ENCODE measurements at regions not wholly inside any gene's neighbourhood (a gene's known extent, or its start where the extent isn't known, plus 50 kb on each side); places are given as distances from the start of the nearest gene placed in this dataset.

DNA sequence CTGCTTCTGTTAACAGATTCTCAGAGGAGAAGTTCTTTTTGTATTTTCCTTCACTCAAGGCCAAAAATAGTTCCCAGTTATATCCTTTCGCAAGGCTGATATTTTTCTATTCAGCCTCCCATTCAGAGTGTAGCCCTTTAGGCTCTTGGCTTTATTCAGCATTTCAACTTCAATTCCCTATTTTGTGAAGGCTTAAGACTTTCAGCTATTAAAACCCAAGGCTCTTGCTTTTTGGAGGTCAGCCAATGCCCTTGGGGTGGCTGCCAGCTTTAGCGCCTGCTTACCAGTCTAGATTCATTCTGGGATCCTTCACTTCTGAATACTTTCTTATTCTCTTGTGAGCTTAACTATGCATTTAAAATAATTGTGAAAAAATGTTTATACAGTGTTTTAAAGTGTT, 57.3 kb upstream of the ADGRA3 start:
- H3K27ac Mint-ChIP-seq: no peak overlapping the region
- intact Hi-C loops (cut with micrococcal nuclease): no loop called here

GRCh38 chr4:22573641-22574040, 57.8 kb upstream of the ADGRA3 start:
- POLR2A ChIA-PET: no interaction called here
- no peak for TF ChIP-seq CTCF (IDR thresholded peaks at IDR 0.05)

More for the DNA sequence above, 57.3 kb upstream of the ADGRA3 start:
- Mint-ChIP-seq H3K36me3 (ENCODE audit: low read depth) (peaks cover 2% of the 10 kb centered on the region), H3K9me3 (peaks cover 11% of the 10 kb centered on the region), H3K4me1 (ENCODE audit: low read depth) (no peaks in the 10 kb centered on the region), H3K4me3 (no peak overlapping the region), H3K27me3 (no peaks in the 10 kb centered on the region)
- ChIA-PET POLR2A (no interaction called here), CTCF (no interaction called here)
- TF ChIP-seq CTCF (IDR thresholded peaks at IDR 0.05): no peak
- ATAC-seq: no peak
- no peak for DNase-seq

GRCh38 chr4:22574424-22574823, 58.6 kb upstream of the ADGRA3 start:
- Mint-ChIP-seq H3K36me3 (ENCODE audit: low read depth) (peaks cover 2% of the 10 kb centered on the region), H3K4me3 (no peak overlapping the region), H3K9me3 (peaks cover 8% of the 10 kb centered on the region), H3K27me3 (no peaks in the 10 kb centered on the region), H3K27ac (no peak overlapping the region), H3K4me1 (ENCODE audit: low read depth) (peaks cover 3% of the 10 kb centered on the region)
- POLR2A ChIA-PET: no interaction called here
- no peak for TF ChIP-seq CTCF (IDR thresholded peaks at IDR 0.05)
- no peak for ATAC-seq
- no peak for DNase-seq
- intact Hi-C loops (cut with micrococcal nuclease): no loop called here
- CTCF ChIA-PET: no interaction called here

More at GRCh38 chr4:22573641-22574040, 57.8 kb upstream of the ADGRA3 start:
- CTCF ChIA-PET: no interaction called here
- intact Hi-C loops (cut with micrococcal nuclease): no loop called here
- no peak overlapping the region for H3K27ac Mint-ChIP-seq
- peaks cover 3% of the 10 kb centered on the region for H3K4me1 Mint-ChIP-seq (ENCODE audit: low read depth)
- ATAC-seq (no peak), DNase-seq (no peak)
- H3K36me3 Mint-ChIP-seq (ENCODE audit: low read depth): peaks cover 2% of the 10 kb centered on the region
- peaks cover 10% of the 10 kb centered on the region for H3K9me3 Mint-ChIP-seq
- no peak overlapping the region for H3K4me3 Mint-ChIP-seq
- no peaks in the 10 kb centered on the region for H3K27me3 Mint-ChIP-seq

- DNase-seq (no peak), ATAC-seq (no peak)
- Mint-ChIP-seq H3K27ac (no peak overlapping the region), H3K36me3 (ENCODE audit: low read depth) (peaks cover 2% of the 10 kb centered on the region), H3K4me3 (no peak overlapping the region), H3K27me3 (no peaks in the 10 kb centered on the region), H3K9me3 (peaks cover 8% of the 10 kb centered on the region), H3K4me1 (ENCODE audit: low read depth) (peaks cover 3% of the 10 kb centered on the region)
- ChIA-PET CTCF (no interaction called here), POLR2A (no interaction called here)
- no peak for TF ChIP-seq CTCF (IDR thresholded peaks at IDR 0.05)
- intact Hi-C loops (cut with micrococcal nuclease): no loop called here
Measured at GRCh38 chr4:22574880-22575279, 59.0 kb upstream of the ADGRA3 start.

DNA sequence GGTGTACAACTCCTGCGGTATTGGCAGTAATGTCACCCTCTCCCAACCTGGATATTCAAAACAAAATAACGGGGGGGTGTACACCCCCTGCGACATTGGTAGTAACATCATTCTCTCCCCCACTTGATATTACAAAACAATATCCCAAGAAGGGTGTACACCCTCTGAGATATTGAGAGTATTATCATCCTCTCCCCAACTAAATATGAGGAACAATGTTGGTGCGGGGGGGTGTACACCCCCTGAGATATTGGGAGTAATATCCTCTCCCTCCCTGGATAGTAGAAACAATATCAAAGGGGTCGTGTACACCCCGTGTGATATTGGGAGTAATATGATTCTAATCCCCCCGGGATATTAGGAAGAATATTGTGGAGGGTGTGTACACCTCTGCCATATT, 71.4 kb upstream of the ADGRA3 start:
- no peak for TF ChIP-seq CTCF (IDR thresholded peaks at IDR 0.05)
- Mint-ChIP-seq H3K27ac (no peak overlapping the region), H3K27me3 (no peaks in the 10 kb centered on the region), H3K4me3 (no peak overlapping the region), H3K36me3 (ENCODE audit: low read depth) (no peaks in the 10 kb centered on the region), H3K9me3 (no peaks in the 10 kb centered on the region), H3K4me1 (ENCODE audit: low read depth) (no peaks in the 10 kb centered on the region)
- DNase-seq (no peak), ATAC-seq (peak; percentile 7)
- CTCF ChIA-PET: no interaction called here
- POLR2A ChIA-PET: no interaction called here
- intact Hi-C loops (cut with micrococcal nuclease): no loop called here

Data from activated CD8-positive, alpha-beta T cell treated with anti-CD3 and anti-CD28 coated beads for 36 hours (primary cell).